HG02588 (cell line): ENCODE measurements at regions not wholly inside any gene's neighbourhood (a gene's known extent, or its start where the extent isn't known, plus 50 kb on each side); places are given as distances from the start of the nearest gene placed in this dataset.

Source experiments
- ATAC-seq: cut with Tn5 transposase; IDR thresholded peaks from one replicate; pipeline ENCODE4 v1.9.1; 2021; ENCODE audit warnings: mild to moderate bottlenecking, moderate library complexity; ENCODE audit not compliant: unreplicated experiment

GRCh38 chr4:13184199-13184598 lies 299.9 kb downstream of the RAB28 start:
- no peak for ATAC-seq

- ATAC-seq = no peak
Measured at GRCh38 chr4:13182133-13182532, 302.0 kb downstream of the RAB28 start.

- no peak for ATAC-seq
Measured at GRCh38 chr4:13181681-13182080, 302.5 kb downstream of the RAB28 start.

- no peak for ATAC-seq
Measured at GRCh38 chr4:13180701-13181100, 303.4 kb downstream of the RAB28 start.

- ATAC-seq = no peak
Measured at GRCh38 chr4:13178621-13179020, 305.5 kb downstream of the RAB28 start.

- ATAC-seq = no peak
Measured at GRCh38 chr4:13176741-13177142, 307.4 kb downstream of the RAB28 start.

- no peak for ATAC-seq
Measured at GRCh38 chr4:13174926-13175325, 309.2 kb downstream of the RAB28 start.

GRCh38 chr4:13174001-13174400 lies 310.1 kb downstream of the RAB28 start:
- ATAC-seq = no peak

- ATAC-seq = no peak
Measured at GRCh38 chr4:13171292-13172057, 312.7 kb downstream of the RAB28 start.

GRCh38 chr4:13169731-13170525 lies 314.2 kb downstream of the RAB28 start:
- no peak for ATAC-seq

GRCh38 chr4:13168326-13168725 lies 315.8 kb downstream of the RAB28 start:
- no peak for ATAC-seq

- no peak for ATAC-seq
Measured at GRCh38 chr4:13166214-13166613, 317.9 kb downstream of the RAB28 start.

GRCh38 chr4:13164783-13165331 lies 319.3 kb downstream of the RAB28 start:
- ATAC-seq = no peak

- ATAC-seq = no peak
Measured at GRCh38 chr4:13162886-13163285, 321.3 kb downstream of the RAB28 start.

- ATAC-seq = no peak
Measured at GRCh38 chr4:13160920-13161319, 323.2 kb downstream of the RAB28 start.

- no peak for ATAC-seq
Measured at GRCh38 chr4:13159041-13159620, 325.0 kb downstream of the RAB28 start.

GRCh38 chr4:13151194-13151593 lies 332.9 kb downstream of the RAB28 start:
- ATAC-seq = no peak

GRCh38 chr4:13143222-13144070 lies 340.7 kb downstream of the RAB28 start:
- ATAC-seq = no peak

- no peak for ATAC-seq
Measured at GRCh38 chr4:13142726-13143125, 341.4 kb downstream of the RAB28 start.

- ATAC-seq = no peak
Measured at GRCh38 chr4:13142191-13142590, 341.9 kb downstream of the RAB28 start.

GRCh38 chr4:13137390-13137789 lies 346.8 kb downstream of the RAB28 start:
- ATAC-seq = no peak
